ENCODE measurements at regions not wholly inside any gene's neighbourhood (a gene's known extent, or its start where the extent isn't known, plus 50 kb on each side); places are given as distances from the start of the nearest gene placed in this dataset.

DNA sequence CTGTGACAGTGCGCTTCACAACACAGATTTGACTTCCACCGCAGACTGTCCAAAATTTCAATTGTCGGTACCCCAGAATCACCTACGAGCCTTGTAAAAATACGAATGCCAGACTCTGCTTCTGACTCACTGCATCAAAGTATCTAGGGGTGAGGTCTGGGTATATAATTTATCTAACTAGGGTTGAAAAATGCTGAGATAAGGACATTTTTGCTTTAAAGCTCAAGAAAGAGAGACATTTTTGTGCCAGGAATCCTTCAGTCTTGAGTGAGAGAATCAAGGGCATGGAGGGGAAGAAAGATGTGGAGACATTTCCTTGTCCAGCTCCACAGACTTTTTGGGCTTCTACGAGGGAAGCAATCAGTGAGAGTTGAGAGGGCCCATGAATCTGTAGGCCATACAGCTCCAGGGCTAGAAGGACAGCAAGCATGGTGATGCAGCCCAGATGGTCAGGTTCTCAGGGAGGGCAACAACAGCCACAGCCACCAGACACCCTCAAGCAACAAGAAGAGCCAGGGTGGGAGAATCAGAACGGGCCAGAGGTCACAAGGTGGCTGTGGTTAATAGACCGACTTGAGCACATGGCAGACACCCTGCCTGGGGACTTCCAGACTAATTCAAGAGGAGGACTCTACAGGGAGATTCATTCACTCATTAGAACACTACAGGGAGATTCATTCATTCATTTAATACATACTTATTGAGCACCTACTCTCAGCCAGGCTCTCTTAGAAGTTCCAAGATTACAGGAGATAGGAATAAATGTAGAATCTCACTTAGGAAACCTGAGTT lies 211.1 kb upstream of the PRDM1 start:
- Mint-ChIP-seq H3K9me3 (ENCODE audit: low read depth) (no peaks in the 10 kb centered on the region), H3K4me1 (ENCODE audit: low read depth) (no peaks in the 10 kb centered on the region), H3K27ac (ENCODE audit: unreplicated experiment) (no peak overlapping the region), H3K36me3 (ENCODE audit: low read depth) (no peaks in the 10 kb centered on the region), H3K27me3 (ENCODE audit: low read depth) (peaks cover 24% of the 10 kb centered on the region), H3K4me3 (ENCODE audit: unreplicated experiment) (no peak overlapping the region)
- TF ChIP-seq, protein P1, sequence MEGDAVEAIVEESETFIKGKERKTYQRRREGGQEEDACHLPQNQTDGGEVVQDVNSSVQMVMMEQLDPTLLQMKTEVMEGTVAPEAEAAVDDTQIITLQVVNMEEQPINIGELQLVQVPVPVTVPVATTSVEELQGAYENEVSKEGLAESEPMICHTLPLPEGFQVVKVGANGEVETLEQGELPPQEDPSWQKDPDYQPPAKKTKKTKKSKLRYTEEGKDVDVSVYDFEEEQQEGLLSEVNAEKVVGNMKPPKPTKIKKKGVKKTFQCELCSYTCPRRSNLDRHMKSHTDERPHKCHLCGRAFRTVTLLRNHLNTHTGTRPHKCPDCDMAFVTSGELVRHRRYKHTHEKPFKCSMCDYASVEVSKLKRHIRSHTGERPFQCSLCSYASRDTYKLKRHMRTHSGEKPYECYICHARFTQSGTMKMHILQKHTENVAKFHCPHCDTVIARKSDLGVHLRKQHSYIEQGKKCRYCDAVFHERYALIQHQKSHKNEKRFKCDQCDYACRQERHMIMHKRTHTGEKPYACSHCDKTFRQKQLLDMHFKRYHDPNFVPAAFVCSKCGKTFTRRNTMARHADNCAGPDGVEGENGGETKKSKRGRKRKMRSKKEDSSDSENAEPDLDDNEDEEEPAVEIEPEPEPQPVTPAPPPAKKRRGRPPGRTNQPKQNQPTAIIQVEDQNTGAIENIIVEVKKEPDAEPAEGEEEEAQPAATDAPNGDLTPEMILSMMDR (IDR thresholded peaks at IDR 0.05), result no peak
- DNase-seq (ENCODE audit: low spot score), result no peak

DNA sequence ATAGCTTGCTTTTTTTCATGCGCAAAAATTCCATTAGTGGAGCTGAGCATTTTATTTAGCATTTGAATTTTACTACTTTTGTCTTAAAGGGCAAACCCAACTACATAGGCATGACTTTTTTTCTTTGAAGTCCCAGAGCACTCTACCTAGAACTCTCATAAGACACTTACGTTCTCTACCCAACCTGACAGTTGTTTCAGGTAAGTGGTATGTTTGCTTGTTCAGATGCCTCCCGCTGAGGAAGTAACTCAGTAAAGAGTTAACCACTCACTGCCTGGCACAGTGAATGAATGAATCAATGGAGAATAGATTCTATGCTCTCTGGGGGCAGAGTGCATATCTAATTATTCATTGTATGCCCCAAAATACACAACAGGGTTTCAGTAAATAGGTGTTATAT lies 212.3 kb upstream of the PRDM1 start:
- H3K9me3 Mint-ChIP-seq (ENCODE audit: low read depth), result no peaks in the 10 kb centered on the region
- peaks cover 23% of the 10 kb centered on the region for H3K27me3 Mint-ChIP-seq (ENCODE audit: low read depth)
- H3K4me1 Mint-ChIP-seq (ENCODE audit: low read depth), result no peaks in the 10 kb centered on the region
- H3K36me3 Mint-ChIP-seq (ENCODE audit: low read depth), result no peaks in the 10 kb centered on the region
- TF ChIP-seq, protein P1 (IDR thresholded peaks at IDR 0.05), result no peak
- no peak overlapping the region for H3K4me3 Mint-ChIP-seq (ENCODE audit: unreplicated experiment)
- H3K27ac Mint-ChIP-seq (ENCODE audit: unreplicated experiment), result no peak overlapping the region
- DNase-seq (ENCODE audit: low spot score), result no peak

DNA sequence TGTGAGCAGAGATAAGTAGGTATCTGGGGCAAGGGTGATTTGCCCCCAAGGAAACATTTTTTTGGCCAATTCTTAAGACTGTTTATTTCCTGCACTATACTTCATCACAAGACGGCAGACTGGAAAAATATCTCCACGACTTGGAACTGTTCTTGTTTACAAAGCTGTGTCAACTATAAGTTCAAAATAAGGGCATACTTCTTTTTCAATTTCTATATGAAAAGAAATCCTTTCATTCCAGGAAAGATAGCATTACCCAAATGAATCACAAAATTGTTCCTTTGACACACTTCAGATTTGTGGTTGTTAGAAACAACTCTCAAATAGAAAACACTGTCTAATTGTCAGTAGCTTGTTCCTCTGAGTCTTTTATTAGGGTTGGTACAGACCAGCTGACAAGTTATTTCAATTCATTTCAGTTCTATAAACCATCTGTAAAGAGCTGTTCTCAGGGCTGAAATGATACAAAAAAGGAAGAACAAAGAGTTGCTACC lies 212.9 kb upstream of the PRDM1 start:
- no peak for DNase-seq (ENCODE audit: low spot score)

DNA sequence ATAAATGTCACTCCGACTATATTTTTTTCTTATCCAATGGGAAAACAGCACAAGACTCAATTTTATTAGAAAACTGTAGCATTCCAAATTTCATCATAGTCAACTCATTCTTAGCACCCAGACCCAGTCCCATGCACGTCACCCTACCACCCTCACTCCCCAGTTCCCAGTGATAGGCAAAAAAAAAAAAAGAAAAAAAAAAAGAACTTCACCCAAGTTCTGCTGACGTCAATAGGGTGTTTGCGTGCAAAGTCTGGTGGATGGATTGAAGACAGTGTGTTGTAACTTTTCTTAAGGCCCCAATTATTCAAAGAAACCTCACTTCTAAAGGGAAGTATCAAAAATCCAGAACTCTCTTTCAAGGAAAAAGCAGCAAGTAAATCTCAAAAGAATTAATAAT lies 213.9 kb upstream of the PRDM1 start:
- TF ChIP-seq, protein P1 (IDR thresholded peaks at IDR 0.05), result no peak
- H3K27me3 Mint-ChIP-seq (ENCODE audit: low read depth), result peaks cover 28% of the 10 kb centered on the region
- H3K4me3 Mint-ChIP-seq (ENCODE audit: unreplicated experiment), result no peak overlapping the region
- no peaks in the 10 kb centered on the region for H3K4me1 Mint-ChIP-seq (ENCODE audit: low read depth)
- no peaks in the 10 kb centered on the region for H3K9me3 Mint-ChIP-seq (ENCODE audit: low read depth)
- DNase-seq (ENCODE audit: low spot score), result no peak
- H3K36me3 Mint-ChIP-seq (ENCODE audit: low read depth), result no peaks in the 10 kb centered on the region
- H3K27ac Mint-ChIP-seq (ENCODE audit: unreplicated experiment), result no peak overlapping the region

More for the DNA sequence above, 212.9 kb upstream of the PRDM1 start:
- TF ChIP-seq, protein P1 (IDR thresholded peaks at IDR 0.05), result no peak
- Mint-ChIP-seq H3K9me3 (ENCODE audit: low read depth) (no peaks in the 10 kb centered on the region), H3K27me3 (ENCODE audit: low read depth) (peaks cover 20% of the 10 kb centered on the region), H3K4me3 (ENCODE audit: unreplicated experiment) (no peak overlapping the region), H3K4me1 (ENCODE audit: low read depth) (no peaks in the 10 kb centered on the region), H3K36me3 (ENCODE audit: low read depth) (no peaks in the 10 kb centered on the region), H3K27ac (ENCODE audit: unreplicated experiment) (no peak overlapping the region)

DNA sequence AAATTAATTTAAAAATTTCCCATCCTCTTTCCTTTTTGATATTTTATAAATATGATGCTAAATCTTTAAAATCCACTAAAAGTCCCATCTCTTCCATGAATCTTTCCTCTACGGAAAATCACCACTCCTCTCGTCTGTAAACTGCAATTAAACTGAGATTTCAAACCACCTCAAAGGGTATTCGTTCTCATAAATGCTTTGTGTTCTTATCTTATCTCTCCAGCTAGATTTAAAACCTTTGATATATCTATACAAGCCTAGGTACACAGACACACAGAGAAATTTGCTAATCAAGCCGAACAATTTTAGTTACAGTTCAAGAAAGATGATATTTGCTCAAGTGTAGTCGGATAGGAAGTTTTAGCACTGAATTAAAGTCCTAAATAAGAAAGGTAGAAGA lies 214.6 kb upstream of the PRDM1 start:
- no peak for DNase-seq (ENCODE audit: low spot score)
- Mint-ChIP-seq H3K4me3 (ENCODE audit: unreplicated experiment) (no peak overlapping the region), H3K9me3 (ENCODE audit: low read depth) (no peaks in the 10 kb centered on the region), H3K36me3 (ENCODE audit: low read depth) (no peaks in the 10 kb centered on the region), H3K4me1 (ENCODE audit: low read depth) (no peaks in the 10 kb centered on the region), H3K27ac (ENCODE audit: unreplicated experiment) (no peak overlapping the region), H3K27me3 (ENCODE audit: low read depth) (peaks cover 30% of the 10 kb centered on the region)
- TF ChIP-seq, protein P1 (IDR thresholded peaks at IDR 0.05), result no peak
